NCI-H1105 treated with DMSO at 0.1 percent for 48 hours (cell line): ENCODE measurements at regions not wholly inside any gene's neighbourhood (a gene's known extent, or its start where the extent isn't known, plus 50 kb on each side); places are given as distances from the start of the nearest gene placed in this dataset.
"Not testable (repeated sequence)": the region's sequence is repeated elsewhere in the genome, so short reads cannot be mapped to it uniquely, and the experiment has no call there.

ENCODE experiments used
- DNase-seq: peaks from one replicate; lab custom pipeline; 2025; lab: John Stamatoyannopoulos, UW

GRCh38 chr3:20547361-20548269, 361.6 kb upstream of the SGO1 start:
- not testable (repeated sequence) for DNase-seq

- DNase-seq, result no peak
Observed at GRCh38 chr3:20546636-20547035, 360.6 kb upstream of the SGO1 start.

- DNase-seq, result no peak
Observed at GRCh38 chr3:20543535-20544226, 357.7 kb upstream of the SGO1 start.

GRCh38 chr3:20540066-20540465, 354.1 kb upstream of the SGO1 start:
- no peak for DNase-seq

- DNase-seq, result no peak
Observed at GRCh38 chr3:20539666-20540065, 353.7 kb upstream of the SGO1 start.

GRCh38 chr3:20537234-20537633, 351.2 kb upstream of the SGO1 start:
- no peak for DNase-seq

GRCh38 chr3:20529911-20530310, 343.9 kb upstream of the SGO1 start:
- no peak for DNase-seq

GRCh38 chr3:20528180-20528770, 342.3 kb upstream of the SGO1 start:
- no peak for DNase-seq

- DNase-seq, result no peak
Observed at GRCh38 chr3:20527368-20527767, 341.4 kb upstream of the SGO1 start.

- DNase-seq, result no peak
Observed at GRCh38 chr3:20524328-20524727, 338.3 kb upstream of the SGO1 start.

- no peak for DNase-seq
Observed at GRCh38 chr3:20523293-20523692, 337.3 kb upstream of the SGO1 start.

- not testable (repeated sequence) for DNase-seq
Observed at GRCh38 chr3:20517316-20517715, 331.3 kb upstream of the SGO1 start.

GRCh38 chr3:20516311-20516710, 330.3 kb upstream of the SGO1 start:
- peak; percentile 50 for DNase-seq

- DNase-seq, result no peak
Observed at GRCh38 chr3:20515834-20516233, 329.8 kb upstream of the SGO1 start.

GRCh38 chr3:20511863-20512505, 326.0 kb upstream of the SGO1 start:
- DNase-seq, result peak; percentile 58

GRCh38 chr3:20510396-20510795, 324.4 kb upstream of the SGO1 start:
- DNase-seq, result no peak

- peak; percentile 15 for DNase-seq
Observed at GRCh38 chr3:20503394-20504082, 317.5 kb upstream of the SGO1 start.

- DNase-seq, result no peak
Observed at GRCh38 chr3:20490996-20491395, 305.0 kb upstream of the SGO1 start.

GRCh38 chr3:20488151-20488550, 302.1 kb upstream of the SGO1 start:
- DNase-seq, result no peak

GRCh38 chr3:20484126-20484525, 298.1 kb upstream of the SGO1 start:
- DNase-seq, result no peak

- no peak for DNase-seq
Observed at GRCh38 chr3:20482350-20482749, 296.3 kb upstream of the SGO1 start.
